ENCODE measurements at regions not wholly inside any gene's neighbourhood (a gene's known extent, or its start where the extent isn't known, plus 50 kb on each side); places are given as distances from the start of the nearest gene placed in this dataset.

DNA sequence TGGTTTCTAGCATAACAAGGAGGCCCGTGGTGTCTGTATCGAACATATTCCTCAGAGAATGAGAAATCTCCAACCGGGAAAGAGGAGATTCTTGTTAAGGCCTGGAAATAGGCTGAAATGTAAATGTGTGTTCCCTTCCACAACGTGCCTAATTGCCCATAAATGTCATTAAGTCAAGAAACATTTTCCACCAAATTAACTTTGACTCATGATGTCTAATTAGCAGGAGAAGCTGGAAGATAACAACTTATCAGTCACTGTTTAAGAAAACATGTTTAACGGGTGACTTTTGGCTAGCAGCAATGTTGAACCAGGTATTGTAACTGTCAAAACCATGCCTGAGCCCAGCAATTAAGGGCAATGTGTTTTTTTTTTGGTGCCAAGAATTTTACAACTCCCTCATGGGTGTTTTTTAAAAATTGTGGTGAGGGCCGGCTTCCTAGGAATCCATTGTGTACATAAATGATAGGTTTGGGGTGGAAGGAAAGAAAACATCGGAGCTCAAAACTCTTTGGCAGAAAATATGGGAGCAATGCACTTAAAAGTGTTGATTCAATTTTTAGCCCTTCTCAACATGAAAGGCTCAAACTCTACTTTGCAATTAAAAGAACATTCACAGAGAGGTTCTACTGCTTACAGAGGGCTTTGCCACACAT, 67.0 kb downstream of the OLIG1 start:
- Histone ChIP-seq H3K4me1 (no peaks in the 10 kb centered on the region), H3K4me2 (no peak overlapping the region), H3K27ac (no peak overlapping the region), H3K9me3 (no peaks in the 10 kb centered on the region), H3K4me3 (no peak overlapping the region)
- ATAC-seq = no peak
- no peak for FAIRE-seq
- CTCF ChIA-PET = interaction anchor here (0.9 to 1.2 kb wide), 2 partner anchors 9 to 142 kb away, joined by 3 read pairs; no protein-coding TSS in a partner anchor
- POLR2A ChIA-PET = interaction anchor here (0.7 kb wide), 1 partner anchor 306 kb away, joined by 3 read pairs; no protein-coding TSS in a partner anchor
- DNase-seq (ENCODE audit: low read depth in 1 of 2, low spot score in 1 of 2) = no peak
- WGBS (ENCODE audit: missing lambda C conversion rate) = 64% methylated on average over 7 of the region's 7 CpGs
- TF ChIP-seq, protein P1, sequence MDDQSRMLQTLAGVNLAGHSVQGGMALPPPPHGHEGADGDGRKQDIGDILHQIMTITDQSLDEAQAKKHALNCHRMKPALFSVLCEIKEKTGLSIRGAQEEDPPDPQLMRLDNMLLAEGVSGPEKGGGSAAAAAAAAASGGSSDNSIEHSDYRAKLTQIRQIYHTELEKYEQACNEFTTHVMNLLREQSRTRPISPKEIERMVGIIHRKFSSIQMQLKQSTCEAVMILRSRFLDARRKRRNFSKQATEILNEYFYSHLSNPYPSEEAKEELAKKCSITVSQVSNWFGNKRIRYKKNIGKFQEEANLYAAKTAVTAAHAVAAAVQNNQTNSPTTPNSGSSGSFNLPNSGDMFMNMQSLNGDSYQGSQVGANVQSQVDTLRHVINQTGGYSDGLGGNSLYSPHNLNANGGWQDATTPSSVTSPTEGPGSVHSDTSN (IDR thresholded peaks at IDR 0.05) = no peak
- TF ChIP-seq, protein P2, sequence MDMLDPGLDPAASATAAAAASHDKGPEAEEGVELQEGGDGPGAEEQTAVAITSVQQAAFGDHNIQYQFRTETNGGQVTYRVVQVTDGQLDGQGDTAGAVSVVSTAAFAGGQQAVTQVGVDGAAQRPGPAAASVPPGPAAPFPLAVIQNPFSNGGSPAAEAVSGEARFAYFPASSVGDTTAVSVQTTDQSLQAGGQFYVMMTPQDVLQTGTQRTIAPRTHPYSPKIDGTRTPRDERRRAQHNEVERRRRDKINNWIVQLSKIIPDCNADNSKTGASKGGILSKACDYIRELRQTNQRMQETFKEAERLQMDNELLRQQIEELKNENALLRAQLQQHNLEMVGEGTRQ (IDR thresholded peaks at IDR 0.05) = no peak
- TF ChIP-seq, protein P3, sequence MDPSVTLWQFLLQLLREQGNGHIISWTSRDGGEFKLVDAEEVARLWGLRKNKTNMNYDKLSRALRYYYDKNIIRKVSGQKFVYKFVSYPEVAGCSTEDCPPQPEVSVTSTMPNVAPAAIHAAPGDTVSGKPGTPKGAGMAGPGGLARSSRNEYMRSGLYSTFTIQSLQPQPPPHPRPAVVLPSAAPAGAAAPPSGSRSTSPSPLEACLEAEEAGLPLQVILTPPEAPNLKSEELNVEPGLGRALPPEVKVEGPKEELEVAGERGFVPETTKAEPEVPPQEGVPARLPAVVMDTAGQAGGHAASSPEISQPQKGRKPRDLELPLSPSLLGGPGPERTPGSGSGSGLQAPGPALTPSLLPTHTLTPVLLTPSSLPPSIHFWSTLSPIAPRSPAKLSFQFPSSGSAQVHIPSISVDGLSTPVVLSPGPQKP (IDR thresholded peaks at IDR 0.05; ENCODE audit: low read depth, low read length) = no peak
- no peak for TF ChIP-seq FOSL2 (IDR thresholded peaks at IDR 0.05)
- TF ChIP-seq FOSL2 (CRISPR knock-in tag; IDR thresholded peaks at IDR 0.05) = no peak
- TF ChIP-seq SMC3 (IDR thresholded peaks at IDR 0.05) = no peak
- TF ChIP-seq, protein P4, sequence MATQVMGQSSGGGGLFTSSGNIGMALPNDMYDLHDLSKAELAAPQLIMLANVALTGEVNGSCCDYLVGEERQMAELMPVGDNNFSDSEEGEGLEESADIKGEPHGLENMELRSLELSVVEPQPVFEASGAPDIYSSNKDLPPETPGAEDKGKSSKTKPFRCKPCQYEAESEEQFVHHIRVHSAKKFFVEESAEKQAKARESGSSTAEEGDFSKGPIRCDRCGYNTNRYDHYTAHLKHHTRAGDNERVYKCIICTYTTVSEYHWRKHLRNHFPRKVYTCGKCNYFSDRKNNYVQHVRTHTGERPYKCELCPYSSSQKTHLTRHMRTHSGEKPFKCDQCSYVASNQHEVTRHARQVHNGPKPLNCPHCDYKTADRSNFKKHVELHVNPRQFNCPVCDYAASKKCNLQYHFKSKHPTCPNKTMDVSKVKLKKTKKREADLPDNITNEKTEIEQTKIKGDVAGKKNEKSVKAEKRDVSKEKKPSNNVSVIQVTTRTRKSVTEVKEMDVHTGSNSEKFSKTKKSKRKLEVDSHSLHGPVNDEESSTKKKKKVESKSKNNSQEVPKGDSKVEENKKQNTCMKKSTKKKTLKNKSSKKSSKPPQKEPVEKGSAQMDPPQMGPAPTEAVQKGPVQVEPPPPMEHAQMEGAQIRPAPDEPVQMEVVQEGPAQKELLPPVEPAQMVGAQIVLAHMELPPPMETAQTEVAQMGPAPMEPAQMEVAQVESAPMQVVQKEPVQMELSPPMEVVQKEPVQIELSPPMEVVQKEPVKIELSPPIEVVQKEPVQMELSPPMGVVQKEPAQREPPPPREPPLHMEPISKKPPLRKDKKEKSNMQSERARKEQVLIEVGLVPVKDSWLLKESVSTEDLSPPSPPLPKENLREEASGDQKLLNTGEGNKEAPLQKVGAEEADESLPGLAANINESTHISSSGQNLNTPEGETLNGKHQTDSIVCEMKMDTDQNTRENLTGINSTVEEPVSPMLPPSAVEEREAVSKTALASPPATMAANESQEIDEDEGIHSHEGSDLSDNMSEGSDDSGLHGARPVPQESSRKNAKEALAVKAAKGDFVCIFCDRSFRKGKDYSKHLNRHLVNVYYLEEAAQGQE (IDR thresholded peaks at IDR 0.05) = no peak
- no peak for TF ChIP-seq FOSB (CRISPR knock-in tag; IDR thresholded peaks at IDR 0.05)

DNA sequence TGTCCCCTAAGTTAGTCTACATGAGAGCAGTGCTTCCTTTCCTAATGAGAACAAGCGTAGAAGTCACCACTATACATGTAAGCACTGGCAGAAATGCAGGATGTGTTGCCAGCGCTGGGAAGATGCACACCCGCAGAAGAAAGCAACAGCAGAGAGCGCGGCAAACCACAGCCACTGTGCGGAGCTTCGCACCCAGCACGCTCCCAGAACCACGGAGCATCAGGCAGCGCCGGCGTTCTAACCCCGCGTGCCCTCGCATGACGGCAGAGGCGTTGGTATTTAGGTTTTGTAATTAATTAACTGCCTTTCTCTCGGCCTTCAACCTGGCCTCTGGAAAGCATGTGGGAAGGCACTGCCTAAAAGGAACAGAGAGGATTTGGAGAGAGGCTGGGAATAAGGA, 69.1 kb downstream of the OLIG1 start:
- no peaks in the 10 kb centered on the region for H3K9me3 ChIP-seq
- FAIRE-seq (no peak), ATAC-seq (no peak), DNase-seq (ENCODE audit: low read depth in 1 of 2, low spot score in 1 of 2) (no peak)
- no peak overlapping the region for H3K27ac ChIP-seq
- H3K4me1 ChIP-seq = no peaks in the 10 kb centered on the region
- no peak for TF ChIP-seq NPAS2 (CRISPR knock-in tag; IDR thresholded peaks at IDR 0.05; ENCODE audit: borderline replicate concordance)
- TF ChIP-seq HEYL (CRISPR knock-in tag; IDR thresholded peaks at IDR 0.05) = no peak
- TF ChIP-seq HOXB5 (CRISPR knock-in tag; IDR thresholded peaks at IDR 0.05) = no peak
- TF ChIP-seq CHD2 (IDR thresholded peaks at IDR 0.05; ENCODE audit: low read length, partially characterized antibody) = no peak
- no peak for TF ChIP-seq RFX5 (IDR thresholded peaks at IDR 0.05)
- TF ChIP-seq ZFP36 (IDR thresholded peaks at IDR 0.05; ENCODE audit: borderline replicate concordance, partially characterized antibody) = no peak
- no peak for TF ChIP-seq KDM1A (IDR thresholded peaks at IDR 0.05; ENCODE audit: low read depth)
- TF ChIP-seq RARB (CRISPR knock-in tag; IDR thresholded peaks at IDR 0.05) = no peak
- no peak for TF ChIP-seq JUNB (IDR thresholded peaks at IDR 0.05)
- TF ChIP-seq, protein P5, sequence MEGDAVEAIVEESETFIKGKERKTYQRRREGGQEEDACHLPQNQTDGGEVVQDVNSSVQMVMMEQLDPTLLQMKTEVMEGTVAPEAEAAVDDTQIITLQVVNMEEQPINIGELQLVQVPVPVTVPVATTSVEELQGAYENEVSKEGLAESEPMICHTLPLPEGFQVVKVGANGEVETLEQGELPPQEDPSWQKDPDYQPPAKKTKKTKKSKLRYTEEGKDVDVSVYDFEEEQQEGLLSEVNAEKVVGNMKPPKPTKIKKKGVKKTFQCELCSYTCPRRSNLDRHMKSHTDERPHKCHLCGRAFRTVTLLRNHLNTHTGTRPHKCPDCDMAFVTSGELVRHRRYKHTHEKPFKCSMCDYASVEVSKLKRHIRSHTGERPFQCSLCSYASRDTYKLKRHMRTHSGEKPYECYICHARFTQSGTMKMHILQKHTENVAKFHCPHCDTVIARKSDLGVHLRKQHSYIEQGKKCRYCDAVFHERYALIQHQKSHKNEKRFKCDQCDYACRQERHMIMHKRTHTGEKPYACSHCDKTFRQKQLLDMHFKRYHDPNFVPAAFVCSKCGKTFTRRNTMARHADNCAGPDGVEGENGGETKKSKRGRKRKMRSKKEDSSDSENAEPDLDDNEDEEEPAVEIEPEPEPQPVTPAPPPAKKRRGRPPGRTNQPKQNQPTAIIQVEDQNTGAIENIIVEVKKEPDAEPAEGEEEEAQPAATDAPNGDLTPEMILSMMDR (IDR thresholded peaks at IDR 0.05) = no peak
- TF ChIP-seq ZC3H11A (IDR thresholded peaks at IDR 0.05) = no peak
- TF ChIP-seq POLR2AphosphoS2 (conservative IDR thresholded peaks at IDR 0.05; ENCODE audit: low read length) = no peak
- no peak overlapping the region for H3K4me2 ChIP-seq
- CTCF ChIA-PET = interaction anchor here (0.5 to 1.2 kb wide), 2 partner anchors 12 to 307 kb away, joined by 3 read pairs; no protein-coding TSS in a partner anchor
- POLR2A ChIA-PET = no interaction called here
- 73% methylated on average over 18 of the region's 18 CpGs for WGBS (ENCODE audit: missing lambda C conversion rate)
- H3K4me3 ChIP-seq = no peak overlapping the region
